NCI-H82 (cell line): ENCODE measurements at regions not wholly inside any gene's neighbourhood (a gene's known extent, or its start where the extent isn't known, plus 50 kb on each side); places are given as distances from the start of the nearest gene placed in this dataset.
"Not testable (repeated sequence)": the region's sequence is repeated elsewhere in the genome, so short reads cannot be mapped to it uniquely, and the experiment has no call there.

Experiments
- DNase-seq: peaks from one replicate; lab custom pipeline; 2025; lab: John Stamatoyannopoulos, UW

DNA sequence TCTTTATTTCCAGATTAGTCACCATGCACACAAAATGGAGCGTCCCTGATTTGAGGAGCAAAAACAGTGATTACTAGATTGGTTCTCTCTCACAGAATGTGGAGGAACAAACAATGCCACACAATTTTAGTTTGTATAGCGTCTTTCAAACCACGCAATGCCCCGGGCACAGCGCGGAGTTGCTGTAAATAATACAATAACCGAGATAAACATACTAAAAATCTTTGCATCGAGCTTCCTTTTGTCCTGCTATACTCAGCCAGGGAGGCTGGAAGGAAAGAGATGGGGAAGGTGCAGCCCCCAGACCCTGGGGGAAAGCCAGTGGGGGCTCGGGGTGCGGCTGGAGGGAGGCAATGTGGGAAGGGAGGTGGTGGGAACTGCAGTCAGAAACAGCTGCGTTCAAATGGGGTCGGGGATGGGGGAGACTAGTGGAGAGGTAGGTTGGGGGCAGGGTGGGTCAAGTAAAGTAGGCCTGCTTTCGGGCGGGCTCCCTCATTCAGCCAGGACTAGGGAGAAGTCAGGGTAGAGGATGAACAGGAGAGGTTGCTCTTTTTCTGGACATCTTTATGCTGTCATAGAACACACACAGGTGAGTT is 366.3 kb downstream of the RPS6KC1 start:
- DNase-seq: no peak

DNA sequence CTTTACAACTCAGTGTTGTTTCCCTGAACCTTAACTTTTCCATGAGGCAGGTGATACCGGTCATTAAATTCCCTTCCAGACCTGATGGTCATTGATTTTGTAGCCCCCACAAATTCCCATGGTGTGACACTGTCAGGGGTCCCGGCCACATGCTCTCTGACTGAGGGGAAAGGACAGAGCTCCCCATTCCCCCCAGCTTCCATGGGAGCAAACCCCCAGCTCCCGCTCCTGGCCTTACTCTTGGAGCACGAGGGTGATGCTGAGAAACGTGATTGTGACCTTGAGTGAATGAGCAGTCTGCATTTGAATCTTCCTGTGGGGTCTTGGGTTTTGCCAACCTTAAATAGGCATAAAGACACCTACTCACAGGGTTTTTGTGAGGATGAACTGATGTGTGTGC is 366.8 kb downstream of the RPS6KC1 start:
- no peak for DNase-seq

DNA sequence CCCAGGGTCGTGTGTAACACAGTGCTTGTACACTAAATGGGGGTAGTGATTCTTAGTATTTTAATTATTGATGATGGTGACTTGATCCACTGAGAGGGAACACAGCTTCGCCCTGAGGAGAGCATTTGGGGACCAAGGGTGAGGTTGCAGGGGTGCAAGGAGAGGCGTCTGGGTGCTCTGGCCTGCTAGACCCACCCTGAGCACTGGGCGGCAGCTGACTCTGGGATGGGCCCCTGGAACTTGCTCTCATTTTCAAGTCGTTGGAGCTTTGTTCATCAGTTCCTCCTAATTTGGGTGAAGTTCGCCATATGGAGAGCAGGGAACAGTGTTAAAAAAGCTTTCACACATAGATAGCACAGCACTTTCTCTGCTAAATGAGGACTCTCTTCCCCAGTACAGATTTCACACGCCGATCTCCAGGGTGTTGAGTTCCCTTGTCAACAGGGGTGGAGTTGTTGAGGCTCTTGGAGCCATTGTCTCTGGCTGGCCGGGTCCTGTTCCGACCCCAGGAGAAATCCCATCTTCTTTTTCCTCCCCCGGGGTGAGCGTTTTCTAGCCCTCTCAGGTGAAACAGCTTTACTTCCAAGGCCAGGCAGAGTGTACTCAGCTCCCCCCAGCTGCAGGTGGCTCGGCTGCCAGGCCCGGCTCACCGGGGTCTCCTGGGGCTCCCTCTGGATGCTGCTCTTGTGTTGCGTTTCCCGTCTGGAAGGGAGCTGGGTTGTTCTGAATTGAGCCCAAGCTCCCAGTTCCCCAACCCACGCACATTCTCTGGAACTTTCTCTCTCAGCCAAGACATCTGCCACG is 367.4 kb downstream of the RPS6KC1 start:
- DNase-seq: no peak

DNA sequence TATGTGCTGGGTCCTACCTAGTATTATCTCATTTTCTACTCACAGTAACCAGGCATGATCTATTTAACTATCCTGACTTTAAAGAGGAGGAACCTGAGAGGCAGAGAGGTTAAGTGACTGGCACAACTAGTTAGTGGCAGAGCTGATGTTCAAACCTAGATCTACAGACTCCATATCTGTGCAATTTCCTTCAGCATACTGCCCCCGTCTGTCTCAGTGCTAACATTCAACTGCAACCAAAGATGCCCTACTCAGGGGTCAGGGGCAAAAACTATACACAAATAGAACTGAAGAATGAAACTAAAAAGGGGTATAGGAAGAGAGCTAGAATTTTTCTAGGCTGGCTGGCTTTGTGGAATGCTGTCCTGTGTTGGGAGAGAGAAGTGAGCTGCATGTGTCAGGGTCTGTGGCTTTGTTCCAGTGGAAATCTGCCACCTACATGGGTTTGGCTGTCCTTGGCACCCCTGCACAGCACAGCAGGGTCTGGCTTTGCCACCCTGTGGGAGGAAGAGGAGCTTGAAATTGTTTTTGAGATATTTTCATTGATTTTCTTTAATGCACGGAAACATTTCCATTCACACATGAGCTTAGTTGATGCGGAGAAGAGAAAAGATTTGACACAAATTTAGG is 368.5 kb downstream of the RPS6KC1 start:
- DNase-seq: no peak

DNA sequence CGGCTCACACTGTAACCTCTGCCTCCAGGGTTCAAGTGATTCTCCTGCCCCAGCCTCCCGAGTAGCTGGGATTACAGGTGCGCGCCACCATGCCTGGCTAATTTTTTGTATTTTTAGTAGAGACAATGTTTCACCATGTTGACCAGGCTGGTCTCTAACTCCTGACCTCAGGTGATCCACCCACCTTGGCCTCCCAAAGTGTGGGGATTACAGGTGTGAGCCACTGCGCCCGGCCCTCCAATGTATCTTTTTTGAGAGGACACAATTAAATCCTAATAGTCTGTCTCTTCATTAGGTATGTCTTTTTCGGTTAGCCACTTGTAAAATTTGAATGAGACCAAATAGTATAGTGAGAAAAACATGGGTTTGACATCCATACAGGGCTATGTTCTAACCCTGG is 370.1 kb downstream of the RPS6KC1 start:
- DNase-seq: not testable (repeated sequence)

DNA sequence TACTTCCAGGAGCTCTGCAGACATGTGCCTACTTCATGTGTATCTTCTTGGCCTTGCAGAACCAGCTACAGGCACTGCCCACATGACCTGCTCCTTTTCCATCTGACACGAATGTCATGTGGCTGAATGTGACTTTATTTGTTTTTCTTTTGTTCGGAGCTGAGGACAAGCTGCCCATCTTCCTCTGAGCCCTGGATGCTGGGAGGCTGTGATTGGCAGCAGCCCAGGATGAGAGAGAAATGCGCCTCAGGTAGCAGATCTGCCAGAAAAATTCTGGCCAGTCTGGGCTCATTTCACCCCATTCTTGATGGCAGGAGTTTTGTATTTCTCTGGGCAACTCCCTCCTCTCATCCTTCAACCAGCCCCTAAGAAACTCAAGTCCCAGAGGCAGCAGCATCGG is 372.0 kb downstream of the RPS6KC1 start:
- DNase-seq: no peak

DNA sequence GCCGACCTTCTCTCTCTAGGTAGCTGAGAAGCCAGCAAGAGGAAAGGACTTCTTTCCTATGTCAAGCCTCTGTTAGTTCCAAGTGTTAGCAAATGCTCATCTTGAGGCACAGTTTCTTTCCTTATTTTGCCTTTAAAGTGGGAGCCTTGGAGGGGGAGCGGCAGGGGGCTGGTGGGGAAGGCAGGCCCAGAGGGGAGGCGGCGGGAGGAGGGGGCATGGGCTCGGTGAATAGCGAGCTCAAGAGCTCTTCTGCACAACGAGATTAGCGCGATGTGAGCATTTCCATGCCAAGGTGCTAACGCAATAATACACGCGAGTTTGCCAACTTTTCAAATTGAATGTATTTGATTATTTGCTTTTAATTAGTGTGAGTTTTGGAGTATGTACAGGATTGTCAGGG is 372.6 kb downstream of the RPS6KC1 start:
- DNase-seq: no peak

DNA sequence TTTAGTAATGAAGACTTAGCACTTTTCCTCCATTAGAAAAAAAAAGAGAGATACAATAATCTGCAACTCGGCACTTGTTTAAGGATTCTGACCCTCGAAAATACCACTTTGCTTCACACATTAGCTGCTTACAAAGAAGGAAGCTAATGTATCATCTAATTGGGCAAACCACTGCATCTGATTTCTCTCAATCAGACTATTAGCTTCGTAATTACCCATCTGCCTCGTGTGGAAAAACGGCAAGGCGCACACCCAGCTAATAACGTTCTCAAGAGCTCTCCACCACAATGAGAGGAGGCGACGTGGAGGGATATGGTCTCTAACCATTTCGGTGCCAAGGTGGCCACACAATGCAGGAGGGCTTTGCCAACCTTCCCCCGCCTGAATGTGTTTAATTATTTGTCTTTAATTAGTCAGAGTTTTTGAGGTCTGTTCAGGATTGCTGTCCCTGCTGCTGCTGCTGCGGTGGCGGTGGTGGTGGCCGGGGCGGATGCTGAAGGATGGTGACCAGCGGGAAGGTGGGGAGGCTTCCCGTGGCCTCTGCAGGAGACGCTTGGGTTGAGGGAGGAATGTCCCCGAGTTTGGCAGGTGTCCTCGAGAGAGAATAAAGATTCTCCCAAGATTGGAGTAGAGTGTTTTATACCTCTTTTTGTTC is 374.5 kb downstream of the RPS6KC1 start:
- DNase-seq: no peak

DNA sequence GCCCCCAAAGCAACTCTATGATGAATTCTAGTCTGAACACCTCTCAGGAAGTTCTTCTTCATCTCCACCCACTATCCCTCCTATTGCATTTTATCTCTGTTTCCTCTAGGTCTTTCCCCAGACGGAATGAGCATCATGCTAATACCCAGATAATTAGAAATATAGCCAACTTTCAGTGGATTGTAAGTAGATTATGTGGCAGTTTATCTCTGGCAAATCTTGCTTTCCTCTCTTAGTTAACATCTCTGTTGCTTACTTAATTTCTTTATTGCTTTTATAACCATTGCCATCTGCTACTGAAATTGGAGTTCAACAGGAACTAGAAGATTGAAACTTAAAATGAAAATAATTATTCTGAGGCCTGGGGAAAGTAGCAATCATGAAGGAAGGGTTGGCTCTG is 378.6 kb downstream of the RPS6KC1 start:
- no peak for DNase-seq

DNA sequence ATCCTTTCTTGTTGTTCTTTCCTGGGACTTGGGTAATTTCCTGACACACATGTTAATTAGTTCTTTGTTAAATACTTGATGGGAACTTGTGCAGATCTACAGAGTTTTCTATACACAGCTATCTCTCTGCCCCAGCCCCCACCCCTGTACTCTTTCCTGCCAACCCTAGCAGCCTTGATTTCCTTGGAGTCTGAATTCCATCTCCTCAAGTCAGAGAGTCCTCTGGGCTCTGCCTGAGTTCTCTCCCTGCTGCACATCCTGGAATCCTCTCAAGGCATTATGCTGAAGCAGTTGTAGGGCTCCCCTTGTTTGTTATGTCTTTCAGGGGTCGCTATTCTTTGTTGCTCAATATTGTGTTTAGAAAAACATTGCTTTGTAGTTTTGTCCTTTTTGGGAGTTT is 384.7 kb downstream of the RPS6KC1 start:
- DNase-seq: no peak

DNA sequence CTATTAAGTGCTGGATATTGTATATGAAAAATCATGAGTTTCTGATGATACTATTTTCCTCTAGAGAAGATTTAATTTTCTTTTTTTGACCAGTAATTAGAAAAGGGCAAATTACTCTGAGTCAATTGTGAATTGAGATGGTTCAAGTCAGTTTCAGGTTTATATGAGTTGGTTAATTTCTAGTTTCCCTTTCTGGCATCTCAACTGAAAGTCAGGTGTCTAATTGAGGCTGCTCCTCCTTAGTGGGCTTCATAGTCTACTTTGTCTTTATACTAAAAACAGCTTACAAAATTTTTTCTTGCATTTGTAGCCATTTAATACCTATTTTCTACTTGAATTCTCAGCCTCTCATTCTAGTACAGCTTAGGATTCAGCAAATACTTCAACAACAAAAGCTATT is 387.3 kb downstream of the RPS6KC1 start:
- no peak for DNase-seq

DNA sequence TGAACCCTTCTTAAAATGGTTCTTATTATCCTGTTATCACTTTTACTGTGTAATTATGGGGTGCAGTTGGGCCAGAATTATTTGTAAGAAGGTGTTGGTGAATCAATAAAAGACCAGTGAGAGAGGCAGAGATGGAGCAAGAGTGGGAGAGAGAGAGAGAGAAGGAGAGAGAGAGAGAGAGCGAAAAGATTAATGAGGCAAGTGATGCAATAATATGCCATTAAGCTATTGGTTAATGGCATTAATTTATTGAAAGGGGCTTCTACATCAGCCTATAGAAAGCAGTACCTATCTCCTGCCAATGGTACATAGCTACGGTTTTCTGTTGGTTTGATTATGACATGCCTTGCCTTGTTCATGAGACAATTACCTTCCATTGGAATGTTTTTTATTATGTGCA is 388.7 kb downstream of the RPS6KC1 start:
- no peak for DNase-seq

DNA sequence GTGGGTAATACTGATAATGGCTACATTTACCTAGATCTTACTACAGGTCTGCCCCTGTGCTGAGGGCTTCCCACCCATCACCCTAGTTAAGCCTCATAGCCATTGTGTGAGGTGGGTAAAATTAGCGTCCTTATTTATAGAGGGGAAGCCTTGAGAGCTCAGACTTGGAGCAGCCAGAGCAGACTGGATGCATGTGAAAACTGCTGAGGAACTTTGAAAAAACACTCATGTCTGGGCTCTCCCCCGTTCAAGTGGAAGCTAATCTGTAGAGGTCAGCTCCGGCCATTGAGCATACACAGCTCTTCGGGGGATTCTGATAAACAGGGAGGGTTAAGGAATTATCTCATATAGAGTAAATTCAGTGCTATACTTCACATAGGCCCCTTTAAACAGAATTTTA is 389.7 kb downstream of the RPS6KC1 start:
- DNase-seq: no peak

DNA sequence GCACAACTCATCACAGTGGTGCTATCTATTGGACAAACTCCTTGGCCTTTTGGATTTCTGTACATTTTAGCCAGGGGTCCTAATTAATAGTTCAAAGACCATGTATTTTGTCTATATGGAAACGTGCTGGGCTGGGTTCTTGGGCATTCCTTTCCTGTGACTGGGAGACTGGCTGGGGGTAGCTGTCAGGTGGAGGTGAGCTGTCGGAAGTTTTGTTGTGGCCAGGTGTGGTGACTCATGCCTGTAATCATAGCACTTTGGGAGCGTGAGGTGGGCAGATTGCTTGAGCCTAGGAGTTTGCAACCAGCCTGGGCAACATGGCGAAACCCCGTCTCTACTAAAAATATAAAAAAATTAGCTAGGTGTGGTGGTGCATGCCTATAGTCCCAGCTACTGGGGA is 392.4 kb downstream of the RPS6KC1 start:
- no peak for DNase-seq

DNA sequence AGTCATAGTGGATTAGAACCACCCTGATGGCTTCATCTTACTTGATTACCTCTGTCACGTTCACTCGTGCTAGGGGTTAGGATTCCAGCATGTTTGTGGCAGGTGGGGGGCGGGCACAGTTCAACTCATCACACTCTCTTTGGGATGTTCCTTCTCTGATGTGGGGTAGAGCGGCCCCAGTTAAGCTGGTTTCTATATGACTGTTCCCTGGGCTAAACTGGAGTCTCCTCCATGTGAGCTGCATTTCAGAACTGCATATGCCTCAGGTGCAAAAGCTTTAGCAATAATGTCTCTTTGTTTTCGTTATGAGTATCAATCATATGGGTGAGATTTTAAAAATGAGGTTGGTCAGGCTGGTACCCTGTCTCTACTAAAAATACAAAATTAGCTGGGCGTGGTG is 393.2 kb downstream of the RPS6KC1 start:
- no peak for DNase-seq

DNA sequence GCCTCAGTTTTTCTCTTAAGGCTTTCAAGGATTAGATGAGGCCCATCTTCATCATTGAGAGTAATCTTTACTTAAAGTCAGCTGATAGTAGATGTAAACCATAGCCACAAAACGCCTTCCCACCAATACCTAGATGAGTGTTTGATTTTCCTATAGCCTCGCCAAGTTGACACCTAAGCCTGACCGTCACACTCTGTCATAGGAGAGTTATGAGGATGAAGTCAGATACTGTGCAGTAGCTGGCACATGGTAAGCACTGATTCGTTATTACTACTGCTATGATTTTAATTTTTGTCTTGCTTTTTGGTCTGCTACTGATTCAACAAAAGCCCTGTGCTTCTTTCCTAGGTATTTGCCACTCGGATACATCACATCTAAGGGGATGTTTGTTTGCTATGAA is 395.5 kb downstream of the RPS6KC1 start:
- no peak for DNase-seq

DNA sequence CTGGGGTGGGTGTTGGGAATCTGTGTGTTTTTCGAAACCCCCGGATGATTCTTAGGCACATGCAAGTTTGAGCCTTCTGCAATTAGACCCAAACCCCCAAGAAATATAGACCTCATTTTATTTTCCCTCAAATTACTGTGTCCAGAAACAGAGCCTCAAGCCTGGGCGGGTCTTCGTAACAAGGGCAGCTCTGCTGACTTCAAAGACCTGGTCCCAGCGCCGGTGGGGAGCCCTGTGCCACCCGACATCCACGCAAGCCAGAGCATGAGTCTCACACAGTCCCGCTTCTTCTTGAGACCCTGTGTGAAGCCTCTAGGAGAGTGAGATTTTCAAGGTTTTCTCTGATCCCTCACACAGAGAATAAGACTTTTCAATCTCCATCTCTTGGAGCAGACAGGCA is 397.3 kb downstream of the RPS6KC1 start:
- DNase-seq: no peak

DNA sequence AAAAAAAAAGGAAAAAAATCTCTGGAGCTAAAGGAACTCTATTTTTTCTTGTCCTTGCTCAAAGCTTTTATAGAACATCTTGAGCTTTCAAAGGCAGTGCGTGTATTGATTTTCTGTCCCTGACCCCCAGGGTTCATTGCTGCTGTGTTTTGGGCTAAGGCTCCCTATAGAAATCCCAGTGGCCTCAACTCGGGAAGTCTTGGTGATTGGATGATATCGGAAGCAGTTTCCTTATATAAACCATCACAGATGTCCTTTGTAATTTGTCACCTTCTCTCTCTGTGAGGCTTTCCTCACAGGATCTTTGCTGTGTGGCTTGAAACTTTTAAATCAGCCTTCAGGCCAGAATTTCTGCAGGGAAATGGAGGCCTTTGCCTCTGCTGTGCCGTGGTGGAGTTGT is 397.7 kb downstream of the RPS6KC1 start:
- no peak for DNase-seq

DNA sequence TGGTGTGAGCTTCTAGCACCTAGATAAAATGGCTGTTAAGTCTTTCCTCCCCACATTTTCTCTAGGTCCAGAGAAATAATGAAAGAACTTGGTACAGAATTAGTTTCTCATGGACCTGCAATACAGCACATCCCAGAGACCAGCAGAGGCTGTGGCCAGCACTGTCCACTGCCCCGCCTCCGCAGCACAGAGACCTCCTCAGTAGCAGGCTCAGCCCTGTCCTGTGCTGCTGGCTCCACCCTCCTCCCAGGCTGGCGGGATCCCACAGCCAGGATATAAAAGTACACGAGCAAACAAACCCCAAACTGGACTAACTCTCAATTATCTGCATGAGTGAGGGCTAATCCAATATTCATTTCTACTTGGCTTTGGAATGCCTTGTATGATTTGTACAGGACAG is 401.5 kb downstream of the RPS6KC1 start:
- DNase-seq: no peak

DNA sequence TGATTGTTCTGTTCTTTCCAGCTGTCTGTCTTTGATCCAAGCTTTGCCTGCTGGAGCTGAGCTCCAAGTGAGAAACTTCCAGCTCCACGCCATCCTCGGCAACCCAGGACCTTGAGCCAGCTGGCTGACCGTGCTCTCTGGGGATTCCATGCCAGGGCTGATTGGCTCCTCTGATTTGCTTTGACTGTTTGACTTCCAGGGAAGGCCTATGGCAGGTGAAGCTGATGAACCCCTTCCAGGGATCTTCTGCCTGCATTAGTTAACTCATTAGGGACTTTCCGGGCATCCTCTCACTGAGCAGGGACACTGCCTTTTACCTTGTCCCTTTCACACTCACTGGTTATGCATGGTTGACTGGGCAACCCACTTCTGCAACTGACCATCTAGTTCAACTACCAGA is 406.1 kb downstream of the RPS6KC1 start:
- DNase-seq: no peak

DNA sequence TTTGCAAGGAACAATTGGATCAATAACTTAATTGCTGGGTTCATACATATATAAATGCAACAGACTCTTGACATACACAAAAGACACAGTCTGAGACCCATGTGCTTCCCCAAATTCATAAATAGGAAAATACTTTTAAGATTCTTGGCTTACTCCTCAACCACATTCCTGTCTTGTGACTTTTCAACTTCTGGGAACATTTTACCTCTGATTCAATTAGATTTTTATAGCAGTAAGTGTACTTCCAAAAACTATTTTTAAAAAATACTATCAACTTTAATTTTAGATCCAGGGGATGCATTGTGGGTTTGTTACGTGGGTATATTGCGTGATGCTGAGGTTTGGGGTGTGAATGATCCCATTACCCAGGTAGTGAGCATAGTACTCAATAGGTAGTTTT is 406.7 kb downstream of the RPS6KC1 start:
- no peak for DNase-seq

DNA sequence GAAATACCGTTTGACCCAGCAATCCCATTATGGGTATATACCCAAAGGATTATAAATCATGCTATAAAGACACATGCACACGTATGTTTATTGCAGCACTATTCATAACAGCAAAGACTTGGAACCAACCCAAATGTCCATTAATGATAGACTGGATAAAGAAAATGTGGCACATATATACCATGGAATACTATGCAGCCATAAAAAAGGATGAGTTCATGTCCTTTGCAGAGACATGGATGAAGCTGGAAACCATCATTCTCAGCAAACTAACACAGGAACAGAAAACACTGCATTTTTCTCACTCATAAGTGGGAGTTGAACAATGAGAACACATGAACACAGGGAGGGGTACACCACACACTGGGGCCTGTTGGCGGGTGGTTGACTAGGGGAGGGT is 411.3 kb downstream of the RPS6KC1 start:
- not testable (repeated sequence) for DNase-seq
